ENCODE measurements at regions not wholly inside any gene's neighbourhood (a gene's known extent, or its start where the extent isn't known, plus 50 kb on each side); places are given as distances from the start of the nearest gene placed in this dataset.

- Histone ChIP-seq H3K27me3 (replicated peaks; ENCODE audit: control insufficient read depth, insufficient read depth, low read length) (no peaks in the 10 kb centered on the region), H3K36me3 (ENCODE audit: control insufficient read depth, insufficient read depth, low read length) (no peaks in the 10 kb centered on the region), H3K4me3 (replicated peaks; ENCODE audit: low read depth, low read length) (no peak overlapping the region)
- no peak for DNase-seq (ENCODE audit: extremely low read depth, insufficient read length)
- no peak for TF ChIP-seq CTCF (IDR thresholded peaks at IDR 0.05; ENCODE audit: insufficient read depth, low read length, poor library complexity, severe bottlenecking)
Measured at GRCh38 chr14:38856798-38857197, 246.2 kb downstream of the SEC23A start.

- no peak for DNase-seq (ENCODE audit: extremely low read depth, insufficient read length)
- Histone ChIP-seq H3K4me3 (replicated peaks; ENCODE audit: low read depth, low read length) (no peak overlapping the region), H3K36me3 (ENCODE audit: control insufficient read depth, insufficient read depth, low read length) (no peaks in the 10 kb centered on the region), H3K27me3 (replicated peaks; ENCODE audit: control insufficient read depth, insufficient read depth, low read length) (no peaks in the 10 kb centered on the region)
- no peak for TF ChIP-seq CTCF (IDR thresholded peaks at IDR 0.05; ENCODE audit: insufficient read depth, low read length, poor library complexity, severe bottlenecking)
Measured at GRCh38 chr14:38855513-38855912, 247.5 kb downstream of the SEC23A start.

GRCh38 chr14:38851111-38851510, 251.9 kb downstream of the SEC23A start:
- H3K27me3 ChIP-seq (replicated peaks; ENCODE audit: control insufficient read depth, insufficient read depth, low read length), result no peaks in the 10 kb centered on the region
- H3K36me3 ChIP-seq (ENCODE audit: control insufficient read depth, insufficient read depth, low read length), result no peaks in the 10 kb centered on the region
- no peak overlapping the region for H3K4me3 ChIP-seq (replicated peaks; ENCODE audit: low read depth, low read length)
- no peak for DNase-seq (ENCODE audit: extremely low read depth, insufficient read length)
- TF ChIP-seq CTCF (IDR thresholded peaks at IDR 0.05; ENCODE audit: insufficient read depth, low read length, poor library complexity, severe bottlenecking), result no peak

- Histone ChIP-seq H3K27me3 (replicated peaks; ENCODE audit: control insufficient read depth, insufficient read depth, low read length) (no peaks in the 10 kb centered on the region), H3K4me3 (replicated peaks; ENCODE audit: low read depth, low read length) (no peak overlapping the region), H3K36me3 (ENCODE audit: control insufficient read depth, insufficient read depth, low read length) (no peaks in the 10 kb centered on the region)
- TF ChIP-seq CTCF (IDR thresholded peaks at IDR 0.05; ENCODE audit: insufficient read depth, low read length, poor library complexity, severe bottlenecking), result no peak
- no peak for DNase-seq (ENCODE audit: extremely low read depth, insufficient read length)
Measured at GRCh38 chr14:38850664-38851063, 252.4 kb downstream of the SEC23A start.

GRCh38 chr14:38848243-38848935, 254.6 kb downstream of the SEC23A start:
- DNase-seq (ENCODE audit: extremely low read depth, insufficient read length), result no peak
- Histone ChIP-seq H3K27me3 (replicated peaks; ENCODE audit: control insufficient read depth, insufficient read depth, low read length) (no peaks in the 10 kb centered on the region), H3K4me3 (replicated peaks; ENCODE audit: low read depth, low read length) (no peak overlapping the region), H3K36me3 (ENCODE audit: control insufficient read depth, insufficient read depth, low read length) (no peaks in the 10 kb centered on the region)
- TF ChIP-seq CTCF (IDR thresholded peaks at IDR 0.05; ENCODE audit: insufficient read depth, low read length, poor library complexity, severe bottlenecking), result no peak

- TF ChIP-seq CTCF (IDR thresholded peaks at IDR 0.05; ENCODE audit: insufficient read depth, low read length, poor library complexity, severe bottlenecking), result no peak
- Histone ChIP-seq H3K27me3 (replicated peaks; ENCODE audit: control insufficient read depth, insufficient read depth, low read length) (no peaks in the 10 kb centered on the region), H3K36me3 (ENCODE audit: control insufficient read depth, insufficient read depth, low read length) (no peaks in the 10 kb centered on the region), H3K4me3 (replicated peaks; ENCODE audit: low read depth, low read length) (no peak overlapping the region)
- DNase-seq (ENCODE audit: extremely low read depth, insufficient read length), result no peak
Measured at GRCh38 chr14:38847161-38847560, 255.9 kb downstream of the SEC23A start.

Data from GM06990 (cell line).